ENCODE measurements at regions not wholly inside any gene's neighbourhood (a gene's known extent, or its start where the extent isn't known, plus 50 kb on each side); places are given as distances from the start of the nearest gene placed in this dataset.

DNA sequence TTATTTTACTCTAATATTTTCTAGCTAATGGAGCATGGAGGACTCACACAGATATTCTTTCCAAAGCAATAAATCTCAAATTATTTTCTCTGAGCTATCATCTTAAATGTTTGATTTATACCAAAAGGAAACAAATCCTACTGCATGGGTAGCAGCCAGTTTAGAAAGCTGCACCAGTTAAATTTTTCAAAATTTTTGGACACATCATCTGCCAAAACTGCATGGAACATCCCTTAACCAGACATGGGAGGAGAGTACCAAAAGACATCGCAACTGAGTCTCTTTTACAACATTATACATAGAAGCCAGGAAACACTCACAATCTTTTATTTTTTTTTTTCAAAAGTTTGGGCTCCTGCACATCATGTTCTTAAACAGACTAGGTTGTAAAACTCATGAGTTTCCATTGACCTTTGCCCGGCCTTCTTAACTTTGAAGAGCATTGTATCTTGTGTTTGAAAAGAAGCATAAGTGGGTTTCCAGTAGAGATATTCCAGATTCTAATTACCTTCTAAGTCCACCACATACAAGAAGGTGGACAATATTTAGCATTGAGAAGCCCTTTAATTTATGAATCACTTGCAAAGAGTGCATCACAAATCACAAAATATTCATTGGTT lies 87.7 kb upstream of the HMGCLL1 start:
- Histone ChIP-seq H3K27ac (no peak overlapping the region), H3K4me3 (no peak overlapping the region), H3K4me1 (replicated peaks in 1 of 2) (peaks cover 2 to 4% of the 10 kb centered on the region in 2 donors)
- in situ Hi-C loops (cut with MboI; ENCODE audit: low pct_unique_long_range_greater_than_20kb in 2 of 9, low sequenced_read_pairs in 9 of 9, unreplicated experiment in 9 of 9): no loop called here
- ATAC-seq (replicated peaks in 6 of 8): no peak
- 69 to 100% (median 86%) methylated on average over 1 to 2 of the region's 2 CpGs for WGBS, 10 experiments

DNA sequence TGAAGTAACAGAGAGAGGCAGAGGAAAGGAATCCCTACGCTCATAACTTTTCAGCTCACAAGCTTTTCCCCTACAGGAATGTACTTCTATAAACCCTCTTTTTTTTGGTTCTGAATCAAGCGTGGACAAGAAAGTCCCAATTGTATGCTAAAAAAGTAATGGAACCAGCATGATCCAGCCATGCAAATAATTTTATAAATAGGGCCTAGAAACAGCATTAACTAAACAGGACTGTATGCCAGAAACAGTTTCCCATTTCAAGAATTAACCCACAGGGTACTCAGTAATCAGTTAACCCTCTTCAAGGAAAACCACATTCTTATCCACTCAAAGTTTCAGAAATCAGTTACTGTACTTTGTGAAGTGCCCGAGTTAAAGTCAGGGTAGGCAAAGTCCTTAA lies 87.0 kb upstream of the HMGCLL1 start:
- no peak overlapping the region for H3K4me3 ChIP-seq
- 42 to 100% (median 91%) methylated on average over 2 to 3 of the region's 3 CpGs for WGBS, 10 experiments
- in situ Hi-C loops (cut with MboI; ENCODE audit: low pct_unique_long_range_greater_than_20kb in 2 of 9, low sequenced_read_pairs in 9 of 9, unreplicated experiment in 9 of 9): no loop called here
- H3K4me1 ChIP-seq (replicated peaks in 1 of 2): peaks cover 0 to 2% of the 10 kb centered on the region in 2 donors
- no peak overlapping the region for H3K27ac ChIP-seq
- no peak for ATAC-seq (replicated peaks in 6 of 8)

DNA sequence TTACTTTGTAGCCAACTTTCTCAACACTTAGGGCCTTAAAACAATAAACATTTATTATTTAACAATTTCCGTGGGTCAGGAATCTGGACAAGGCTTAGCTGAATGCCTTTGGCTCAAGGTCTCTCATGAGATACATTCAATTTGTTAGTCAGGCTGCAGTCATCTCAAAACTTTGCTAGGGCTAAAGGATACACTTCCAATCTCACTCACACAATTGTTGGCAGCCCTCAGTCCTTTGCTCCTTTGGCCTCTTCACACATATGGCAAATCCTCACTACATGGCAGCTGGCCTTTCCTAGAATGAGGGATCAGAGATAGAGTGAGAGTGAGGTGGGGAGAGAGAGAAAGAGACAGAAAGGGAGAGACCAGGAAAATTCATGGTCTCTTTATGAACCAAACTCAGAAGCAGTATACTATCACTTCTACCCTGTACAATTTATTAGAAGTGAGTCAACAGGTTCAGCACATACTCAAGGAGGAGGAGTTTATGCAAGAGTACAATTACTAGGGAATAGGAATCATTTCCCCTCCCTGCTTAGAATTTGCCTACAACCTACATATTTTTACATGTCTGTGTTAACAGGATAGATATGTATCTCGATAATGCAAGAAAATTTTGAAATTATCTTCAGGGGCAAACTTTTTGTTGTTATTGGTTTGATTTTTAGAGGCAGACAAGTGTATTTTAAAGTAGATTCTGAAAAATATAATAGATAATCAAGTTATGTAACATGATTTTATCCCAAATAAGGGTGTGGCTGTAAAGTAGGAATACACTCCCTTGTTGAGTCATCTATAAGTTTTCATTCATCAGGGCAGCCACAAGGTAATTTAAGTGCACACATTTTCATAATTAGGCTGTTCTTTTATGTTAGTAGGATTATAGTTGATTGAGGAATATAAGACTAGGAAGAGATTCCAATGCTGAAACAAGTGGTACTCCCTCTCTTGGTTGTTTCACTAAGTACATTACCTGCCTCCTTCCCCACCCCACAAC lies 85.9 kb upstream of the HMGCLL1 start:
- no peaks in the 10 kb centered on the region for H3K4me1 ChIP-seq (replicated peaks in 1 of 2)
- ATAC-seq (replicated peaks in 6 of 8): peak in 3 of 8 experiments; percentile 68 to 97 (median 79)
- WGBS, 10 experiments: 29 to 100% (median 89%) methylated on average over 1 to 2 of the region's 2 CpGs; no CpG with 5 or more reads in 1 of the 10 experiments
- no peak overlapping the region for H3K27ac ChIP-seq
- no peak overlapping the region for H3K4me3 ChIP-seq
- in situ Hi-C loops (cut with MboI; ENCODE audit: low pct_unique_long_range_greater_than_20kb in 2 of 9, low sequenced_read_pairs in 9 of 9, unreplicated experiment in 9 of 9): no loop called here

DNA sequence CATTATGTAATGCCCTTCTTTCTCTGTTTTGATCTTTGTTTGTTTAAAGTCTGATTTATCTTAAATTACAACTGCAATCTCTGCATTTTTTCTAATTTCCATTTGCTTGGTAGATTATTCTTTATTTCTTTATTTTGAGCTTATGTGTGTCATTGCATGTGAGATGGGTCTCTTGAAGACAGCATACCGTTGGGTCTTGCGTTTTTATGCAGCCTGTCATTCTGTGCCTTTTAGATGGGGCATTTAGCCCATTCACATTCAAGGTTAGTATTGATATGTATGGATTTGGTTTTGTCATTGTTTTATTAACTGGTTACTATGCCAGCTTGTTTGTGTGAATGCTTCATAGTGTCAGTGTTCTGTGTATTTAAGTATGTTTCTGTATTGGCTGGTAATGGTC lies 84.9 kb upstream of the HMGCLL1 start:
- Histone ChIP-seq H3K4me1 (replicated peaks in 1 of 2) (no peaks in the 10 kb centered on the region), H3K27ac (no peak overlapping the region), H3K4me3 (no peak overlapping the region)
- in situ Hi-C loops (cut with MboI; ENCODE audit: low pct_unique_long_range_greater_than_20kb in 2 of 9, low sequenced_read_pairs in 9 of 9, unreplicated experiment in 9 of 9): no loop called here
- no peak for ATAC-seq (replicated peaks in 6 of 8)
- 44 to 100% (median 82%) methylated on average over 1 to 2 of the region's 2 CpGs; no CpG with 5 or more reads in 2 of the 10 experiments for WGBS, 10 experiments

DNA sequence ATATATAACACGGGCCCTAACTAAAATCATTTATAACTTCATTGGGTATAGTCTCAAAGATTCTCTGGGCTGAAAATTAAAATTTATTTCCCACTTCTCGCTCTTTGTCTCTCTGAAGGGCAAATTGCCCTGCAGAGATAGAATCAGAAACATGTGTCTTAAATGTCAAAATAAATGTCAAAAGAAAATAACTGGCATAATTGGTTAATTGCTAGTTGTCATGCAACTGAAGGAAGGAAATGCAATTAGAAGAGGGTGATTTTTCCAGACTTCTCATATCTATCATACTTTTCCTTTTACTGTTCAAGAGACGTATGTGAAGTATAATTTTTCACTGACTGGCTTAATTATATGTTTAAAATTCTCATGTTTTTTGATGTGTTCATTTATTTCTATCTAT lies 80.3 kb upstream of the HMGCLL1 start:
- no peak overlapping the region for H3K27ac ChIP-seq
- no peak overlapping the region for H3K4me3 ChIP-seq
- no peaks in the 10 kb centered on the region for H3K4me1 ChIP-seq (replicated peaks in 1 of 2)
- ATAC-seq (replicated peaks in 6 of 8): peak in 1 of 8 experiments; percentile 36
- in situ Hi-C loops (cut with MboI; ENCODE audit: low pct_unique_long_range_greater_than_20kb in 2 of 9, low sequenced_read_pairs in 9 of 9, unreplicated experiment in 9 of 9): no loop called here
- WGBS, 10 experiments: 21 to 100% (median 85%) methylated on average over 2 to 3 of the region's 3 CpGs

DNA sequence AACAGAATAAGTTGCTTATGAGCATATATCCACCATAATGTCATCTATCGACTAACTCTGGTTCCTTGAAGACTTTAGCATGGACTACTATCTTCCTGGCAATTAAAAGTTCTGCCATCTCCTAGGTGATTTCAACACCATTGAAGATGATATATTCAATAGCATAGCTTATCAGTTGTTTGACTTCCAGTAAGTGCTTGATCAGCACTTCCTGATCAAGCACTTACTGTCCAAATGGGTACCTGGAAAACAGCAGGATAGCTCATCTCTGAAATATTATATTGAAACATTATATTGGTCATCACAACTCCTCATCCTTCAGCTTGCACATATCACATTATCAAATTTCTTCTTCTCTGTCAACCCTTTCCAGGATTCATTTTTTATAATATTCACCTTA lies 75.5 kb upstream of the HMGCLL1 start:
- no peak overlapping the region for H3K27ac ChIP-seq
- H3K4me1 ChIP-seq (replicated peaks in 1 of 2): no peaks in the 10 kb centered on the region
- WGBS, 10 experiments: 0 to 100% (median 83%) methylated on average over 1 of the region's 1 CpG; no CpG with 5 or more reads in 3 of the 10 experiments
- ATAC-seq (replicated peaks in 6 of 8): no peak
- in situ Hi-C loops (cut with MboI; ENCODE audit: low pct_unique_long_range_greater_than_20kb in 2 of 9, low sequenced_read_pairs in 9 of 9, unreplicated experiment in 9 of 9): no loop called here
- H3K4me3 ChIP-seq: no peak overlapping the region

DNA sequence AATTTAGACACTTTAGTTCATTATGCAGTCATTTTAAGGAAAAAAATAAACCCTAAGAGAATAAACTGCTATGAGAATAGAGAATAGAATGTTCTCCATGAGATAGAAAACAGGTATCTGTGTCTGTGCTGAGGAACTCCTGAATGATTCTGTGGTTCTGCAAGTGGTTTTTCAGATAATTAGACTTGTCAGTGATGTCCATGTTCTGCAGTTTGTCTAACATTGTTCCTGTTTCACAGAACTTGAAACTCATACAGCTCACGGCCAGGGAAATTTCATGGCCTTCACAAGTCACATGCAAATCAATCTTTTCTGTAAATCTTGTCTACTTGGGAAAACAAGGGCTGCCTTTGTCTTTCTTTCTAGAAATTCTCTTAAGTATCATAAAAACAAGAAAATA lies 73.4 kb upstream of the HMGCLL1 start:
- Histone ChIP-seq H3K27ac (no peak overlapping the region), H3K4me3 (no peak overlapping the region), H3K4me1 (replicated peaks in 1 of 2) (no peaks in the 10 kb centered on the region)
- WGBS, 10 experiments: 0 to 80% (median 15%) methylated on average over 1 of the region's 1 CpG; no CpG with 5 or more reads in 4 of the 10 experiments
- in situ Hi-C loops (cut with MboI; ENCODE audit: low pct_unique_long_range_greater_than_20kb in 2 of 9, low sequenced_read_pairs in 9 of 9, unreplicated experiment in 9 of 9): no loop called here
- peak in 1 of 8 experiments; percentile 46 for ATAC-seq (replicated peaks in 6 of 8)

DNA sequence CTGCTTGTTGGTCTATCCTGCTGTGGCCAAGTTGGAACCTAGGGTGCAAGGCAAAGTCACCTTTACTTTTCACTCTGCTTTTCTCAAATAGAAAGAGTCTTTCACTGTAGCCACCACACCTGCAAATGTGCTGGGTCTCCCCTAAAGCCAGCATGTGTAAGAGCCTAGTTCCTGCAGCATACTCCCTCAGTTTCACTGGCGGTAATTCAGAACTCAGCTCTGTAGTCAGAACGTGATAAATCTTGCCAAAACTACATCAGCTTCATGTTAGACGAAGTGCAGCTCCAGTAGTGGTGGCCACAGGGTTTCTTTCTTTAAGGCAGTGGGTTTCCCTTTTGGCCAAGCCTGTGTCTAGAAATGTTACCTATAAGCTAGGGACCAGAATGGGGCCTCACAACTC lies 72.0 kb upstream of the HMGCLL1 start:
- no peaks in the 10 kb centered on the region for H3K4me1 ChIP-seq (replicated peaks in 1 of 2)
- H3K27ac ChIP-seq: no peak overlapping the region
- 46 to 100% (median 80%) methylated on average over 1 to 3 of the region's 3 CpGs; no CpG with 5 or more reads in 1 of the 10 experiments for WGBS, 10 experiments
- H3K4me3 ChIP-seq: no peak overlapping the region
- in situ Hi-C loops (cut with MboI; ENCODE audit: low pct_unique_long_range_greater_than_20kb in 2 of 9, low sequenced_read_pairs in 9 of 9, unreplicated experiment in 9 of 9): no loop called here
- ATAC-seq (replicated peaks in 6 of 8): no peak

DNA sequence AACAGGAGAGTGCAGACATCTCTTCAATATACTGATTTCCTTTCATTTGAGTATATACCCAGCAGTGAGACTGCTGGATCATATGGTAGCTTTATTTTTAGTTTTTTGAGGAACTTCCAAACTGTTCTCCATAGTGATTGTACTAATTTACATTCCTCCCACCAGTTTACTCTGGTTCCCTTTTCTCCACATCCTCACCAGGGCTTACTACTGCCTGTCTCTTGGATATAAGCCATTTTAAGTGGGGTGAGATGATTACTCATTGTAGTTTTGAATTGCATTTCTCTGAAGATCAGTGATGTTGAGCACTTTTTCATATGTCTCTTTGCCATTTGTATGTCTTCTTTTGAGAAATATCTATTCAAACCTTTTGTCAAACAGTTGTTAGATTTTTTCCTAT lies 64.9 kb upstream of the HMGCLL1 start:
- H3K4me1 ChIP-seq (replicated peaks in 1 of 2): no peaks in the 10 kb centered on the region
- ATAC-seq (replicated peaks in 6 of 8): peak in 3 of 8 experiments; percentile 61 to 87 (median 63)
- no peak overlapping the region for H3K27ac ChIP-seq
- in situ Hi-C loops (cut with MboI; ENCODE audit: low pct_unique_long_range_greater_than_20kb in 2 of 9, low sequenced_read_pairs in 9 of 9, unreplicated experiment in 9 of 9): no loop called here
- no peak overlapping the region for H3K4me3 ChIP-seq

DNA sequence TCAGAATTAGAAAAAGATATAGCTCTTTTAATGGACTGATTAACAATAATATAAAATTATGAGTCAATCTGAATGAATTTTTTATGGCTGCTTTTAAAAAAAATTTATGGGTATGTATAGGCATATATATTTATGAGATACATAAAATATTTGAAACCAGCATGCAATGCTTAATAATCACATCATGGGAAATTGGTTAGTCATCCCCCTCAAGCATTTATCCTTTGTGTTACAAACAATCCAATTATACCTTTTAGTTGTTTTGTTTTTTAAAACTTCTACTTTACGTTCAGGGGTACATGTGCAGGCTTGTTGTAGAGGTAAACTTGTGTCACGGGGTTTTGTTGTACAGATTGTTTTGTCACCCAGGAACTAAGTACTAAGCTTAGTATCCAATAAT lies 63.4 kb upstream of the HMGCLL1 start:
- no peak overlapping the region for H3K27ac ChIP-seq
- H3K4me1 ChIP-seq (replicated peaks in 1 of 2): no peaks in the 10 kb centered on the region
- no peak for ATAC-seq (replicated peaks in 6 of 8)
- in situ Hi-C loops (cut with MboI; ENCODE audit: low pct_unique_long_range_greater_than_20kb in 2 of 9, low sequenced_read_pairs in 9 of 9, unreplicated experiment in 9 of 9): no loop called here
- WGBS, 10 experiments: 57 to 100% (median 88%) methylated on average over 1 to 2 of the region's 2 CpGs; no CpG with 5 or more reads in 1 of the 10 experiments
- H3K4me3 ChIP-seq: no peak overlapping the region

DNA sequence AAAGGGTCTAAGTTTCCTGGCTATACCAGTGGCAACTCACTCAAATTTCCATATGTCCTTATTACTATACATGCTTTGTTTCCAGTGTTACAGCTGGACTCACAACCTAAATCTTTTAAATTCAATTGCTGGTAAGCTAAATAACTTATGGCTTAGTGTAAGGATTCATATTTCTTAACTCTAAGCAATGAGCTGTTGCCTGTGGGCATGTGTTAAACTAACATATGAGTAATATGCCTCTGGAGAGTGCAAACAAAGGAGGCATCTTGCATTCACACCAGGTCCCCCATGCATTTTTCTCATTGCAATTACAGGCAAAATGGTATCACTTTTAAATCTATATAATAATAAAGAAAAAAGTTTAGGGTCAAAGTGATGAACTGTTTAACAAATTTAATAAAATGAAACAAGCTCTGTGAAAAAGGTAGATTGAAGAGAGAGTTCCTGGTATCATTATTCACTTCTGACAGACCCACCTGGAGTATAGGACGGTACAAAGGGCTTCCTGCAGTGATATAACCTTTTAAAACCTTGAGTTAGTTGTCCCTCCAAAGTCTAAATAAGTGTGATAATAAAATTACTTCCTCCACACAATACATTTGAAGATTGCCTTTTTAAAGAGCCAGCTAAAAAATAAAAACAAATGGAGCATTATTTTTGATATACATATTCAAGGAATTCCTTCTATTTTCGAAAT lies 57.6 kb upstream of the HMGCLL1 start:
- peaks cover 3 to 7% of the 10 kb centered on the region in 2 donors for H3K4me1 ChIP-seq (replicated peaks in 1 of 2)
- H3K4me3 ChIP-seq: no peak overlapping the region
- in situ Hi-C loops (cut with MboI; ENCODE audit: low pct_unique_long_range_greater_than_20kb in 2 of 9, low sequenced_read_pairs in 9 of 9, unreplicated experiment in 9 of 9): no loop called here
- no peak overlapping the region for H3K27ac ChIP-seq
- WGBS, 10 experiments: 25 to 80% (median 60%) methylated on average over 1 to 2 of the region's 2 CpGs
- peak in 5 of 8 experiments; percentile 30 to 99 (median 57) for ATAC-seq (replicated peaks in 6 of 8)

DNA sequence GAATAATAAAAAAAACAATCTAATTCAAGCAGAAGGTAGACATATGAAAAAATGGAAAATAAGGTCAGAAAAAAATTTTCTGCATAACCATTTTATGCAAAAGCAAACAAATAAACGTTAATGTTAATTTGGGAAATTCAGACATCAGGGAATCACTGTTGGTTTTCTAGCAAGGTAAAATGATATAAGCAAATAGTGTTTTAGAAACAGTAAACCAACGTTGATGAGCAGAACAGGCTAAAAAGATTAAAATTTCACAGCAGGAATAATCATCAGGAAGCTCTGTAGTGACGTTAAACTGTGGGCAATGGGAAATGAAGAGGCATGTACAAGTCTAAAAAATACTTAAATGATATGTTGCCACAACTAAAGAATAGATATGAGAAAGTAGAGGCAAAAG lies 54.5 kb upstream of the HMGCLL1 start:
- H3K4me3 ChIP-seq: no peak overlapping the region
- H3K27ac ChIP-seq: no peak overlapping the region
- 31 to 92% (median 69%) methylated on average over 1 to 3 of the region's 3 CpGs for WGBS, 10 experiments
- ATAC-seq (replicated peaks in 6 of 8): no peak
- in situ Hi-C loops (cut with MboI; ENCODE audit: low pct_unique_long_range_greater_than_20kb in 2 of 9, low sequenced_read_pairs in 9 of 9, unreplicated experiment in 9 of 9): no loop called here
- peaks cover 3 to 7% of the 10 kb centered on the region in 2 donors for H3K4me1 ChIP-seq (replicated peaks in 1 of 2)

DNA sequence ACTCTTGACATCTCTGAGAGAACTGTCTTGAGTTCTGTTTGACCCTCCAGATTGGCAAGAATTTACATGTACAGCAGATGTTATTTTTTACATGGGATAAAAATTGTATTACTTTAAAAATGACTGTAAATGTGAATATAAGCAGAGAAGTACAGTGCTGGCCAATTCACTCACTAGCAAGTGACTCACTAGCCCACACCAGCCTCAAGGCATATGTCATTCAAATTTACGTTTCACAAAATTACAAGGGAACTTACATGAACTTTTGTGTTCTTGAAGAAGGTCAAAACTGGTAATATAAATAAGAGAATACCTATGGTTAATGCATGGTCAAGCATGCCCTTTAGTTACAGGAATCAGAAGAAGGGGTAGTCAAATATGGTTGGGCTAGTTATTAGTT lies 54.0 kb upstream of the HMGCLL1 start:
- WGBS, 10 experiments: 33 to 100% (median 90%) methylated on average over 1 of the region's 1 CpG; no CpG with 5 or more reads in 1 of the 10 experiments
- ATAC-seq (replicated peaks in 6 of 8): peak in 1 of 8 experiments; percentile 16

More for the DNA sequence above, 54.0 kb upstream of the HMGCLL1 start:
- H3K27ac ChIP-seq: no peak overlapping the region
- in situ Hi-C loops (cut with MboI; ENCODE audit: low pct_unique_long_range_greater_than_20kb in 2 of 9, low sequenced_read_pairs in 9 of 9, unreplicated experiment in 9 of 9): no loop called here
- no peak overlapping the region for H3K4me3 ChIP-seq
- peaks cover 3 to 7% of the 10 kb centered on the region in 2 donors for H3K4me1 ChIP-seq (replicated peaks in 1 of 2)
